GM12878 (cell line): ENCODE measurements at regions not wholly inside any gene's neighbourhood (a gene's known extent, or its start where the extent isn't known, plus 50 kb on each side); places are given as distances from the start of the nearest gene placed in this dataset.

Experiments
- ATAC-seq: fragments of 200-7000 bp; cut with Tn5 transposase; 3 replicates; pipeline ENCODE4 v1.9.1; 2020; ENCODE audit warnings: mild to moderate bottlenecking, moderate library complexity
- BruUV-seq: library from RNA; stranded (reverse); fragments of 400-500 nt; replicated peaks from 2 replicates; lab custom pipeline; 2021; lab: Mats Ljungman, UMichigan
- CTCF ChIA-PET: fragments of 300-600 bp; sonication (Branson Sonifier 250); formaldehyde crosslinking; extraction: SDS; loops from one replicate; lab custom pipeline; 2021; ENCODE audit warnings: inconsistent platforms; lab: Yijun Ruan, JAX
- POLR2A ChIA-PET: fragments of 350-600 bp; formaldehyde crosslinking; extraction: SDS; loops from one replicate; lab custom pipeline; 2021; ENCODE audit warnings: inconsistent platforms; lab: Charles Lee
- RAD21 ChIA-PET: fragments of 300-600 bp; sonication (Branson Sonifier 250); formaldehyde crosslinking; loops from one replicate; lab custom pipeline; 2023; ENCODE audit warnings: antibody characterized with exemption; ENCODE audit not compliant: unreplicated experiment; lab: Charles Lee
- SMC1A ChIA-PET: fragments of 300-600 bp; sonication (Branson Sonifier 250); formaldehyde crosslinking; loops from one replicate; lab custom pipeline; 2023; ENCODE audit not compliant: unreplicated experiment, uncharacterized antibody; lab: Charles Lee
- DNase-seq: peaks from one replicate; pipeline ENCODE4 v3.0.0-alpha.2; 2011; ENCODE audit warnings: low read depth, low spot score
- FAIRE-seq: peaks from 3 replicates; lab custom pipeline; 2011; peaks lifted over from hg19 to GRCh38; lab: Jason Lieb, UNC
- H2AFZ ChIP-seq: 2 replicates; pipeline ENCODE4 v1.6.0; 2011; ENCODE audit warnings: low read depth, low read length, control low read depth; ENCODE audit not compliant: control insufficient read depth
- H3K27ac ChIP-seq: 2 replicates; pipeline ENCODE4 v1.5.1; 2011; ENCODE audit warnings: control low read depth; ENCODE audit not compliant: control insufficient read depth, insufficient read depth
- H3K27me3 ChIP-seq, 2 experiments: replicated peaks in 1 of 2; 2 replicates each; pipeline versions ENCODE4 v1.6.0 to v1.6.1; 2011; ENCODE audit warnings: low read length in 1 of 2; ENCODE audit not compliant: control insufficient read depth in 2 of 2, insufficient read depth in 2 of 2
- H3K36me3 ChIP-seq, 2 experiments: 2 replicates each; pipeline ENCODE4 v1.5.1; 2011; ENCODE audit warnings: low read length in 1 of 2; ENCODE audit not compliant: control insufficient read depth in 2 of 2, insufficient read depth in 2 of 2
- H3K4me1 ChIP-seq: 2 replicates; pipeline ENCODE4 v1.6.1; 2011; ENCODE audit warnings: mild to moderate bottlenecking, low read length, moderate library complexity, mixed read lengths; ENCODE audit not compliant: control insufficient read depth, insufficient read depth
- H3K4me2 ChIP-seq: 2 replicates; pipeline ENCODE4 v1.6.0; 2011; ENCODE audit warnings: control low read depth; ENCODE audit not compliant: control insufficient read depth, insufficient read depth
- H3K4me3 ChIP-seq: fragments of 200-600 bp; sonication (generic); 2 replicates; pipeline ENCODE4 v1.5.1; 2016
- H3K79me2 ChIP-seq: 2 replicates; pipeline ENCODE4 v1.6.0; 2011; ENCODE audit warnings: low read length; ENCODE audit not compliant: control insufficient read depth, insufficient read depth
- H3K9ac ChIP-seq: 2 replicates; pipeline ENCODE4 v1.8.0; 2011; ENCODE audit warnings: low read length, control low read depth, mixed read lengths; ENCODE audit not compliant: control insufficient read depth, insufficient read depth
- H3K9me3 ChIP-seq: replicated peaks from 3 replicates; pipeline ENCODE4 v1.5.1; 2011; ENCODE audit warnings: mild to moderate bottlenecking, low read length; ENCODE audit not compliant: control insufficient read depth, insufficient read depth
- H4K20me1 ChIP-seq: 2 replicates; pipeline ENCODE4 v1.6.0; 2011; ENCODE audit not compliant: control insufficient read depth, insufficient read depth
- BACH1 ChIP-seq: fragments of 450-650 bp; IDR thresholded peaks from 2 replicates; pipeline ENCODE4 v1.6.1; 2017; ENCODE audit warnings: mild to moderate bottlenecking, borderline replicate concordance
- BMI1 ChIP-seq: fragments of 450-650 bp; IDR thresholded peaks from 2 replicates; pipeline ENCODE4 v1.6.1; 2016; ENCODE audit warnings: mild to moderate bottlenecking, moderate library complexity, borderline replicate concordance
- CBFB ChIP-seq: IDR thresholded peaks from 2 replicates; pipeline ENCODE4 v1.6.1; 2016; ENCODE audit warnings: antibody characterized with exemption, low read depth
- CTCF ChIP-seq, 3 experiments: IDR thresholded peaks in 2 of 3; conservative IDR thresholded peaks in 1 of 3; 2 replicates each; pipeline ENCODE4 v1.5.1; 2011; ENCODE audit warnings: low read depth in 3 of 3, low read length in 3 of 3, mild to moderate bottlenecking in 3 of 3, control low read depth in 2 of 3, moderate library complexity in 2 of 3, inconsistent platforms in 1 of 3, mixed read lengths in 1 of 3; ENCODE audit not compliant: control insufficient read depth in 2 of 3, insufficient read depth in 1 of 3; ENCODE audit errors: extremely low read depth in 1 of 3
- DPF2 ChIP-seq: fragments of 450-650 bp; IDR thresholded peaks from 2 replicates; pipeline ENCODE4 v1.6.1; 2017; ENCODE audit warnings: mild to moderate bottlenecking
- JUNB ChIP-seq: IDR thresholded peaks from 2 replicates; pipeline ENCODE4 v1.6.1; 2016; ENCODE audit warnings: antibody characterized with exemption, mild to moderate bottlenecking
- KAT2A ChIP-seq: conservative IDR thresholded peaks from 2 replicates; pipeline ENCODE4 v1.6.1; 2011; ENCODE audit warnings: low read depth, low read length; ENCODE audit not compliant: control insufficient read depth
- SPI1 ChIP-seq: IDR thresholded peaks from 2 replicates; pipeline ENCODE4 v1.6.1; 2011; ENCODE audit warnings: low read depth, mild to moderate bottlenecking, low read length, moderate library complexity, borderline replicate concordance; ENCODE audit not compliant: insufficient read depth
- SREBF1 ChIP-seq: IDR thresholded peaks from 2 replicates; pipeline ENCODE4 v1.6.1; 2012; ENCODE audit warnings: mild to moderate bottlenecking, low read length
- STAT3 ChIP-seq: IDR thresholded peaks from 2 replicates; pipeline ENCODE4 v1.6.1; 2011; ENCODE audit warnings: low read depth, low read length, improper control_type of control experiment
- TCF12 ChIP-seq: IDR thresholded peaks from 2 replicates; pipeline ENCODE4 v1.6.1; 2011; ENCODE audit warnings: low read depth, mild to moderate bottlenecking, low read length
- TCF7 ChIP-seq: IDR thresholded peaks from 2 replicates; pipeline ENCODE4 v1.6.1; 2014; ENCODE audit warnings: antibody characterized with exemption, borderline replicate concordance
- YY1 ChIP-seq: IDR thresholded peaks from 2 replicates; pipeline ENCODE4 v1.6.1; 2011; ENCODE audit warnings: low read depth, mild to moderate bottlenecking, low read length
- ZNF24 ChIP-seq: fragments of 450-650 bp; IDR thresholded peaks from 2 replicates; pipeline ENCODE4 v1.6.1; 2017; ENCODE audit warnings: antibody characterized with exemption, mild to moderate bottlenecking
- ZNF384 ChIP-seq: IDR thresholded peaks from 2 replicates; pipeline ENCODE4 v1.6.1; 2012; ENCODE audit warnings: low read depth, mild to moderate bottlenecking, low read length, improper control_type of control experiment, borderline replicate concordance
- ZNF622 ChIP-seq: fragments of 450-650 bp; IDR thresholded peaks from 2 replicates; pipeline ENCODE4 v1.6.1; 2017; ENCODE audit warnings: mild to moderate bottlenecking, inconsistent platforms
- ZSCAN29 ChIP-seq: fragments of 450-650 bp; IDR thresholded peaks from 2 replicates; pipeline ENCODE4 v1.6.1; 2017; ENCODE audit warnings: mild to moderate bottlenecking, moderate library complexity
- ZZZ3 ChIP-seq: IDR thresholded peaks from 2 replicates; pipeline ENCODE4 v1.6.1; 2011; ENCODE audit warnings: low read depth; ENCODE audit not compliant: control insufficient read depth, insufficient read length
- WGBS: methylation state at CpG from one replicate; pipeline ENCODE4 v1.1.6; 2016; ENCODE audit warnings: low lambda C conversion rate; ENCODE audit not compliant: insufficient replicate concordance, insufficient coverage; ENCODE audit errors: missing lambda C conversion rate; 5-methylcytosine and 5-hydroxymethylcytosine counted together
- in situ Hi-C: fragments of 300-500 bp; cut with MboI; formaldehyde crosslinking; loops from 9 replicates; pipeline ENCODE4 v1.14.3; 2018; ENCODE audit warnings: mixed read lengths
- intact Hi-C: fragments of 100-400 bp; cut with micrococcal nuclease; formaldehyde crosslinking; loops from one replicate; pipeline ENCODE4 v1.14.2; 2022; ENCODE audit not compliant: unreplicated experiment
- TF ChIP-seq, protein P1 (sequence below): fragments of 450-650 bp; IDR thresholded peaks from 2 replicates; pipeline ENCODE4 v1.6.1; 2017; ENCODE audit warnings: low read depth, mild to moderate bottlenecking, moderate library complexity

- in situ Hi-C loops = no loop called here
- H3K36me3 ChIP-seq = no peaks in the 10 kb centered on the region
- ChIA-PET RAD21 (no interaction called here), SMC1A (no interaction called here), POLR2A (no interaction called here), CTCF (no interaction called here)
- H3K4me2 ChIP-seq = no peak overlapping the region
- H4K20me1 ChIP-seq = no peaks in the 10 kb centered on the region
- H3K4me1 ChIP-seq = peaks cover 9% of the 10 kb centered on the region
- no peak overlapping the region for H3K9ac ChIP-seq
- WGBS = 61% methylated on average over 14 of the region's 14 CpGs
- H3K9me3 ChIP-seq = no peaks in the 10 kb centered on the region; the same call in 2 of the 3 replicates
- TF ChIP-seq SPI1 (no peak), ZSCAN29 (no peak), CBFB (no peak), YY1 (no peak), ZNF384 (no peak), TCF12 (no peak), KAT2A (no peak), ZNF24 (no peak), STAT3 (no peak), CTCF (IDR thresholded peaks at IDR 0.05 in 2 of 3, conservative IDR thresholded peaks at IDR 0.05 in 1 of 3; ENCODE audit: control insufficient read depth in 2 of 3, extremely low read depth in 1 of 3, insufficient read depth in 1 of 3, low read depth in 3 of 3, low read length in 3 of 3) (no peak), TCF7 (no peak), BACH1 (no peak), ZZZ3 (no peak), ZNF622 (no peak), SREBF1 (no peak), DPF2 (no peak), JUNB (no peak), BMI1 (no peak)
- TF ChIP-seq, protein P1, sequence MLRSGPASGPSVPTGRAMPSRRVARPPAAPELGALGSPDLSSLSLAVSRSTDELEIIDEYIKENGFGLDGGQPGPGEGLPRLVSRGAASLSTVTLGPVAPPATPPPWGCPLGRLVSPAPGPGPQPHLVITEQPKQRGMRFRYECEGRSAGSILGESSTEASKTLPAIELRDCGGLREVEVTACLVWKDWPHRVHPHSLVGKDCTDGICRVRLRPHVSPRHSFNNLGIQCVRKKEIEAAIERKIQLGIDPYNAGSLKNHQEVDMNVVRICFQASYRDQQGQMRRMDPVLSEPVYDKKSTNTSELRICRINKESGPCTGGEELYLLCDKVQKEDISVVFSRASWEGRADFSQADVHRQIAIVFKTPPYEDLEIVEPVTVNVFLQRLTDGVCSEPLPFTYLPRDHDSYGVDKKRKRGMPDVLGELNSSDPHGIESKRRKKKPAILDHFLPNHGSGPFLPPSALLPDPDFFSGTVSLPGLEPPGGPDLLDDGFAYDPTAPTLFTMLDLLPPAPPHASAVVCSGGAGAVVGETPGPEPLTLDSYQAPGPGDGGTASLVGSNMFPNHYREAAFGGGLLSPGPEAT = no peak
- no peak for DNase-seq
- H3K27ac ChIP-seq = no peak overlapping the region
- ATAC-seq = no peak
- no peaks in the 10 kb centered on the region for H3K79me2 ChIP-seq
- H3K27me3 ChIP-seq = no peaks in the 10 kb centered on the region
- intact Hi-C loops = no loop called here
- no peak overlapping the region for H2AFZ ChIP-seq
- FAIRE-seq = no peak
- no TSS peak for BruUV-seq
- H3K4me3 ChIP-seq = no peak overlapping the region
Observed at GRCh38 chr1:4022715-4023114, 122.6 kb upstream of the C1orf174 start.
